T-helper 1 cell treated with Interleukin-12 subunit alpha and Interleukin-12 subunit beta and Interleukin-4 antibody, amounts not matched to agents 30 μg/mL and 1 μg/mL, for 36 hours (primary cell): ENCODE measurements at regions not wholly inside any gene's neighbourhood (a gene's known extent, or its start where the extent isn't known, plus 50 kb on each side); places are given as distances from the start of the nearest gene placed in this dataset.
"Not testable (repeated sequence)": the region's sequence is repeated elsewhere in the genome, so short reads cannot be mapped to it uniquely, and the experiment has no call there.

Experiments used
- H3K27ac Mint-ChIP-seq: one replicate; pipeline ENCODE4 v1.8.0; 2021; ENCODE audit warnings: mild to moderate bottlenecking, mixed read lengths
- H3K27me3 Mint-ChIP-seq: one replicate; pipeline ENCODE4 v1.8.0; 2021; ENCODE audit warnings: low read depth, mixed read lengths
- H3K36me3 Mint-ChIP-seq: one replicate; pipeline ENCODE4 v1.8.0; 2021; ENCODE audit warnings: low read depth, mixed read lengths
- H3K4me1 Mint-ChIP-seq: one replicate; pipeline ENCODE4 v1.8.0; 2021; ENCODE audit warnings: low read depth, mixed read lengths
- H3K4me3 Mint-ChIP-seq: one replicate; pipeline ENCODE4 v1.8.0; 2021; ENCODE audit warnings: mild to moderate bottlenecking, moderate library complexity, mixed read lengths
- H3K9me3 Mint-ChIP-seq: one replicate; pipeline ENCODE4 v1.8.0; 2021; ENCODE audit warnings: mixed read lengths

GRCh38 chr5:36802187-36802586 is 74.4 kb upstream of the NIPBL start:
- Mint-ChIP-seq H3K4me3 (no peak overlapping the region), H3K9me3 (no peaks in the 10 kb centered on the region), H3K27me3 (peaks cover 17% of the 10 kb centered on the region), H3K4me1 (no peaks in the 10 kb centered on the region), H3K27ac (no peak overlapping the region), H3K36me3 (no peaks in the 10 kb centered on the region)

DNA sequence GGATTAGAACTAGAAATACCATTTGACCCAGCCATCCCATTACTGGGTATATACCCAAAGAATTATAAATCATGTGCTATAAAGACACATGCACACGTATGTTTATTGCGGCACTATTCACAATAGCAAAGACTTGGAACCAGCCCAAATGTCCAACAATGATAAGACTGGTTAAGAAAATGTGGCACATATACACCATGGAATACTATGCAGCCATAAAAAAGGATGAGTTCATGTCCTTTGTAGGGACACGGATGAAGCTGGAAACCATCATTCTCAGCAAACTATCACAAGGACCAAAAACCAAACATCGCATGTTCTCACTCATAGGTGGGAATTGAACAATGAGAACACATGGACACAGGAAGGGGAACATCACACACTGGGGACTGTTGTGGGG is 63.3 kb upstream of the NIPBL start:
- not testable (repeated sequence) for H3K4me3 Mint-ChIP-seq, H3K4me1 Mint-ChIP-seq, H3K27me3 Mint-ChIP-seq, H3K36me3 Mint-ChIP-seq, H3K27ac Mint-ChIP-seq, H3K9me3 Mint-ChIP-seq

GRCh38 chr5:36815871-36816270 is 60.7 kb upstream of the NIPBL start:
- H3K27me3 Mint-ChIP-seq: peaks cover 8% of the 10 kb centered on the region
- no peak overlapping the region for H3K27ac Mint-ChIP-seq
- H3K36me3 Mint-ChIP-seq: no peaks in the 10 kb centered on the region
- no peaks in the 10 kb centered on the region for H3K9me3 Mint-ChIP-seq
- no peak overlapping the region for H3K4me3 Mint-ChIP-seq
- no peaks in the 10 kb centered on the region for H3K4me1 Mint-ChIP-seq

- H3K27ac Mint-ChIP-seq: no peak overlapping the region
- no peak overlapping the region for H3K4me3 Mint-ChIP-seq
- H3K4me1 Mint-ChIP-seq: no peaks in the 10 kb centered on the region
- no peaks in the 10 kb centered on the region for H3K36me3 Mint-ChIP-seq
- no peaks in the 10 kb centered on the region for H3K9me3 Mint-ChIP-seq
- peaks cover 29% of the 10 kb centered on the region for H3K27me3 Mint-ChIP-seq
These were observed 55.7 kb upstream of the NIPBL start for GRCh38 chr5:36820900-36821299.

DNA sequence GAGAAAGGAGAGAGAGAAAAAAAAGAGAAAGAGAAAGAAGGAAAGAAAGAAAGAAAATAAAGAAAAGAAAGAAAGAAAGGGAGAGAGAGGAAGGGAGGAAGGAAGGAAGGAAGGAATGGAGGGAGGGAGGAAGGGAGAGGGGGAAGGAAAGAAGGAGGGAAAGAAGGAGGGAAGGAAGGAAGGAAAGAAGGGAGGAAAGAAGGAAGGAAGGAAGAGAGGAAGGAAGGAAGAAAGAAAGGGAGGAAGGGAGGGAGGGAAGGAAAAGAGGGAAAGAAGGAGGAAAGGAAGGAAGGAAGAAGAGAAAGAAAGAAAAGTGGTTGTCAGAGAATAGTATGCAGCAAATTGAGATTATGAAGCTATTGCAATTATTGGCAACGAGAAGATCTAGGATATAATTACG is 49.9 kb upstream of the NIPBL start:
- no peaks in the 10 kb centered on the region for H3K9me3 Mint-ChIP-seq
- no peak overlapping the region for H3K4me3 Mint-ChIP-seq

More for the DNA sequence above, 49.9 kb upstream of the NIPBL start:
- H3K36me3 Mint-ChIP-seq: no peaks in the 10 kb centered on the region
- H3K4me1 Mint-ChIP-seq: no peaks in the 10 kb centered on the region
- peaks cover 30% of the 10 kb centered on the region for H3K27me3 Mint-ChIP-seq
- no peak overlapping the region for H3K27ac Mint-ChIP-seq
